ENCODE measurements at regions not wholly inside any gene's neighbourhood (a gene's known extent, or its start where the extent isn't known, plus 50 kb on each side); places are given as distances from the start of the nearest gene placed in this dataset.

- TF ChIP-seq, protein P1, sequence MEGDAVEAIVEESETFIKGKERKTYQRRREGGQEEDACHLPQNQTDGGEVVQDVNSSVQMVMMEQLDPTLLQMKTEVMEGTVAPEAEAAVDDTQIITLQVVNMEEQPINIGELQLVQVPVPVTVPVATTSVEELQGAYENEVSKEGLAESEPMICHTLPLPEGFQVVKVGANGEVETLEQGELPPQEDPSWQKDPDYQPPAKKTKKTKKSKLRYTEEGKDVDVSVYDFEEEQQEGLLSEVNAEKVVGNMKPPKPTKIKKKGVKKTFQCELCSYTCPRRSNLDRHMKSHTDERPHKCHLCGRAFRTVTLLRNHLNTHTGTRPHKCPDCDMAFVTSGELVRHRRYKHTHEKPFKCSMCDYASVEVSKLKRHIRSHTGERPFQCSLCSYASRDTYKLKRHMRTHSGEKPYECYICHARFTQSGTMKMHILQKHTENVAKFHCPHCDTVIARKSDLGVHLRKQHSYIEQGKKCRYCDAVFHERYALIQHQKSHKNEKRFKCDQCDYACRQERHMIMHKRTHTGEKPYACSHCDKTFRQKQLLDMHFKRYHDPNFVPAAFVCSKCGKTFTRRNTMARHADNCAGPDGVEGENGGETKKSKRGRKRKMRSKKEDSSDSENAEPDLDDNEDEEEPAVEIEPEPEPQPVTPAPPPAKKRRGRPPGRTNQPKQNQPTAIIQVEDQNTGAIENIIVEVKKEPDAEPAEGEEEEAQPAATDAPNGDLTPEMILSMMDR (IDR thresholded peaks at IDR 0.05 in 2 of 3, conservative IDR thresholded peaks at IDR 0.05 in 1 of 3; ENCODE audit: borderline replicate concordance in 1 of 3, insufficient read depth in 1 of 3, low read depth in 2 of 3, low read length in 2 of 3), result no peak
- TF ChIP-seq POLR2A (IDR thresholded peaks at IDR 0.05; ENCODE audit: borderline replicate concordance, extremely low read depth, insufficient read depth, insufficient read length) (no peak), MAX (IDR thresholded peaks at IDR 0.05) (no peak), TCF7L2 (IDR thresholded peaks at IDR 0.05; ENCODE audit: borderline replicate concordance, extremely low read depth, insufficient read depth, insufficient read length) (no peak), ATF3 (IDR thresholded peaks at IDR 0.05) (no peak), CEBPB (IDR thresholded peaks at IDR 0.05; ENCODE audit: low read depth) (no peak), SP1 (IDR thresholded peaks at IDR 0.05; ENCODE audit: low read depth) (no peak), SIN3A (IDR thresholded peaks at IDR 0.05; ENCODE audit: low read depth) (no peak), EZH2 (IDR thresholded peaks at IDR 0.05) (no peak), ZNF274 (IDR thresholded peaks at IDR 0.05; ENCODE audit: low read depth, low read length) (no peak), CBX3 (IDR thresholded peaks at IDR 0.05; ENCODE audit: low read depth) (no peak), POLR2AphosphoS5 (IDR thresholded peaks at IDR 0.05; ENCODE audit: low read depth, low read length) (no peak)
- TF ChIP-seq, protein P2, sequence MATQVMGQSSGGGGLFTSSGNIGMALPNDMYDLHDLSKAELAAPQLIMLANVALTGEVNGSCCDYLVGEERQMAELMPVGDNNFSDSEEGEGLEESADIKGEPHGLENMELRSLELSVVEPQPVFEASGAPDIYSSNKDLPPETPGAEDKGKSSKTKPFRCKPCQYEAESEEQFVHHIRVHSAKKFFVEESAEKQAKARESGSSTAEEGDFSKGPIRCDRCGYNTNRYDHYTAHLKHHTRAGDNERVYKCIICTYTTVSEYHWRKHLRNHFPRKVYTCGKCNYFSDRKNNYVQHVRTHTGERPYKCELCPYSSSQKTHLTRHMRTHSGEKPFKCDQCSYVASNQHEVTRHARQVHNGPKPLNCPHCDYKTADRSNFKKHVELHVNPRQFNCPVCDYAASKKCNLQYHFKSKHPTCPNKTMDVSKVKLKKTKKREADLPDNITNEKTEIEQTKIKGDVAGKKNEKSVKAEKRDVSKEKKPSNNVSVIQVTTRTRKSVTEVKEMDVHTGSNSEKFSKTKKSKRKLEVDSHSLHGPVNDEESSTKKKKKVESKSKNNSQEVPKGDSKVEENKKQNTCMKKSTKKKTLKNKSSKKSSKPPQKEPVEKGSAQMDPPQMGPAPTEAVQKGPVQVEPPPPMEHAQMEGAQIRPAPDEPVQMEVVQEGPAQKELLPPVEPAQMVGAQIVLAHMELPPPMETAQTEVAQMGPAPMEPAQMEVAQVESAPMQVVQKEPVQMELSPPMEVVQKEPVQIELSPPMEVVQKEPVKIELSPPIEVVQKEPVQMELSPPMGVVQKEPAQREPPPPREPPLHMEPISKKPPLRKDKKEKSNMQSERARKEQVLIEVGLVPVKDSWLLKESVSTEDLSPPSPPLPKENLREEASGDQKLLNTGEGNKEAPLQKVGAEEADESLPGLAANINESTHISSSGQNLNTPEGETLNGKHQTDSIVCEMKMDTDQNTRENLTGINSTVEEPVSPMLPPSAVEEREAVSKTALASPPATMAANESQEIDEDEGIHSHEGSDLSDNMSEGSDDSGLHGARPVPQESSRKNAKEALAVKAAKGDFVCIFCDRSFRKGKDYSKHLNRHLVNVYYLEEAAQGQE (IDR thresholded peaks at IDR 0.05; ENCODE audit: low read depth), result no peak
Measured at GRCh38 chr6:62711750-62712149, 425.7 kb upstream of the KHDRBS2 start.
